Heart right ventricle (tissue), 16 donors: ENCODE measurements at regions not wholly inside any gene's neighbourhood (a gene's known extent, or its start where the extent isn't known, plus 50 kb on each side); places are given as distances from the start of the nearest gene placed in this dataset.
A peak's percentile ranks its signal among the peaks of the same experiment; 100 is the strongest.
"Not testable (repeated sequence)": the region's sequence is repeated elsewhere in the genome, so short reads cannot be mapped to it uniquely, and the experiment has no call there.

Experiments
- ATAC-seq, 8 donors: fragments of 200-7000 bp; cut with Tn5 transposase; one replicate each; pipeline ENCODE4 v1.9.1; 2020; ENCODE audit warnings: mild to moderate bottlenecking in 8 of 8, moderate library complexity in 8 of 8, moderate number of reproducible peaks in 1 of 8
- DNase-seq, 2 donors: peaks; one replicate each; pipeline ENCODE4 v3.0.0-alpha.2; 2020
- H3K27ac ChIP-seq, 10 donors: fragments of 200-600 bp; sonication (generic) in 2 of 10; one replicate each; pipeline versions ENCODE4 v1.5.0 to v1.8.0; 2020 to 2022; ENCODE audit warnings: mild to moderate bottlenecking in 3 of 10
- H3K27me3 ChIP-seq, 7 donors: fragments of 200-600 bp; one replicate each; pipeline ENCODE4 v1.8.0; 2021 to 2022; ENCODE audit warnings: mild to moderate bottlenecking in 2 of 7
- H3K36me3 ChIP-seq, 9 donors: fragments of 200-600 bp; sonication (generic) in 1 of 9; one replicate each; pipeline versions ENCODE4 v1.5.0 to v1.8.0; 2020 to 2022; ENCODE audit warnings: mild to moderate bottlenecking in 2 of 9
- H3K4me1 ChIP-seq, 9 donors: fragments of 200-600 bp; sonication (generic) in 1 of 9; one replicate each; pipeline versions ENCODE4 v1.5.0 to v1.8.0; 2020 to 2022; ENCODE audit warnings: mild to moderate bottlenecking in 4 of 9
- H3K4me3 ChIP-seq, 10 donors: fragments of 200-600 bp; sonication (generic) in 2 of 10; one replicate each; pipeline versions ENCODE4 v1.5.0 to v1.8.0; 2020 to 2022; ENCODE audit warnings: mild to moderate bottlenecking in 7 of 10, moderate library complexity in 2 of 10
- H3K9me3 ChIP-seq, 11 donors: fragments of 200-600 bp in 10 of 11; sonication (generic) in 2 of 11; one replicate each; pipeline versions ENCODE4 v1.5.0 to v1.8.0; 2013 to 2022; ENCODE audit warnings: mild to moderate bottlenecking in 2 of 11, control low read depth in 1 of 11, moderate library complexity in 1 of 11
- WGBS, 2 donors: extraction: QIAGEN DNeasy Blood & Tissue Kit; methylation state at CpG; one replicate each; pipeline ENCODE4 v1.1.7; 2013; ENCODE audit warnings: inconsistent platforms in 1 of 2; 5-methylcytosine and 5-hydroxymethylcytosine counted together
- intact Hi-C, 10 donors: fragments of 100-400 bp; cut with DNase I; formaldehyde crosslinking; loops; one replicate each; pipeline versions ENCODE4 v1.11.1 to v1.14.2; 2022
- TF ChIP-seq, protein P1 (sequence below), 9 donors: fragments of 200-600 bp; sonication (generic) in 2 of 9; IDR thresholded peaks; one replicate each; pipeline versions ENCODE4 v1.5.0 to v1.8.0; 2021 to 2022; ENCODE audit warnings: antibody characterized with exemption in 9 of 9, mild to moderate bottlenecking in 5 of 9, moderate library complexity in 1 of 9
- donor health status: Arrhythmogenic right ventricular cardiomyopathy.
- donor health status: ischemic (EF 13 %, LVEDD 7.1; RV severe dilation, severe dysfunction).
- donor health status: healthy with polysubstance abuse.
- donor health status: DM: no; HTN: yes; CAD: no.
- donor health status: DM: no; HTN: no; CAD: no.
- donor health status: ischemic (EF 25% LVEDD 6.9; RV normal size, moderate dysfunction).
- donor health status: ischemic (EF 25% LVEDD 5.7; RV mildly dilated, moderate dysfunction).
- donor health status: healthy.
- donor health status: DM: yes; HTN: yes; CAD: no.
- donor health status: Ischemic cardiomyopathy.
- donor health status: ischemic (EF 35%, LVEDD 5.7; RV mildly dilated, moderate dysfunction).
- donor health status: nonischemic (EF 11% LVEDD 7.7; RV severe dilation, severe dysfunction).
- donor health status: DM: yes; HTN: yes; CAD: no.
- donor health status: PGD.
- donor health status: ischemic (EF 29% LVEDD 5.4; RV normal size, mild dysfunction).
- donor health status: nonischemic (EF 23%, LVEDD 6.1; RV moderate dilation, normal function).

DNA sequence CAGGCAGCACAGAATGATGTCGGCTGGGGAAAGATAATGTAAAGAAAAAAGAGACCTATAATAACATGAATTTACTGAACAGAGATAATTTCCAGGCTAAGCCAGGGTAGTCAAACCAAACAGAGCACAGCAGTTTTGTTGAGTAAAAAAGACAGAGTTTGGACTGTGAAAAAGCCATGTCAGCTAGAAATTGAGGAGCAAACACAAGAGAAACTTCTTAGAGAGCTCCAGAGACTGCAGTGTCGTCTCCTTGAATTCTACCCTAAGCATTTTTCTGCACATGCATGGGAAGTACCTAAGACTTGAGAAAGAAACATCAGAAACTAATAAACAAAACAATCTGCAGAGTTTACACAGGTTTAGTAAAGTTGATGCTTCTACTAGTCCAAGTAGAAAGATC is 1098.8 kb upstream of the CDH8 start:
- DNase-seq, result no peak
- H3K4me3 ChIP-seq, result no peak overlapping the region
- WGBS, 2 donors, result 59 to 65% methylated on average over 2 of the region's 2 CpGs
- H3K27me3 ChIP-seq, result no peaks in the 10 kb centered on the region
- intact Hi-C loops, result no loop called here
- H3K4me1 ChIP-seq, result no peaks in the 10 kb centered on the region
- H3K9me3 ChIP-seq, result peaks cover 0 to 6% (median 0%) of the 10 kb centered on the region in 11 donors
- TF ChIP-seq, protein P1, sequence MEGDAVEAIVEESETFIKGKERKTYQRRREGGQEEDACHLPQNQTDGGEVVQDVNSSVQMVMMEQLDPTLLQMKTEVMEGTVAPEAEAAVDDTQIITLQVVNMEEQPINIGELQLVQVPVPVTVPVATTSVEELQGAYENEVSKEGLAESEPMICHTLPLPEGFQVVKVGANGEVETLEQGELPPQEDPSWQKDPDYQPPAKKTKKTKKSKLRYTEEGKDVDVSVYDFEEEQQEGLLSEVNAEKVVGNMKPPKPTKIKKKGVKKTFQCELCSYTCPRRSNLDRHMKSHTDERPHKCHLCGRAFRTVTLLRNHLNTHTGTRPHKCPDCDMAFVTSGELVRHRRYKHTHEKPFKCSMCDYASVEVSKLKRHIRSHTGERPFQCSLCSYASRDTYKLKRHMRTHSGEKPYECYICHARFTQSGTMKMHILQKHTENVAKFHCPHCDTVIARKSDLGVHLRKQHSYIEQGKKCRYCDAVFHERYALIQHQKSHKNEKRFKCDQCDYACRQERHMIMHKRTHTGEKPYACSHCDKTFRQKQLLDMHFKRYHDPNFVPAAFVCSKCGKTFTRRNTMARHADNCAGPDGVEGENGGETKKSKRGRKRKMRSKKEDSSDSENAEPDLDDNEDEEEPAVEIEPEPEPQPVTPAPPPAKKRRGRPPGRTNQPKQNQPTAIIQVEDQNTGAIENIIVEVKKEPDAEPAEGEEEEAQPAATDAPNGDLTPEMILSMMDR (IDR thresholded peaks at IDR 0.05), result no peak
- H3K27ac ChIP-seq, result no peak overlapping the region
- H3K36me3 ChIP-seq, result no peaks in the 10 kb centered on the region
- ATAC-seq, result no peak

DNA sequence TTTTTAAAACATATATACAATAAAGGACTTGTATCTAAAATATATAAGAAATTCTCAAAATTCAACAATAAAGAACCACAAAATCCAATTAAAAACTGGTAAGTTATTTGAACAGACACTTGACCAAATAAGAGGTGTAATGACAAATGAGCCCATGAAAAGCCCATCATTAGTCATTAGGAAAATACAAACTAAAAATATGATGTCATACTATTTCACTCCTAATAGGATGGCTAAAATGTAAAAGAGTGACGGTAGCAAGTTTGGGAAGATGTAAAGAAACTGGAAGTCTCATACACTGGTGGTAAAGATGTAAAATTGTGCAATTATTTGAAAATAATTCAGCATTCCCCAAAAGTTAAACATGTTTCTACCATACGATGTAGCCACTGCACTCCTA is 1095.3 kb upstream of the CDH8 start:
- H3K4me1 ChIP-seq, result no peaks in the 10 kb centered on the region
- no peak for ATAC-seq
- TF ChIP-seq, protein P1 (IDR thresholded peaks at IDR 0.05), result no peak
- intact Hi-C loops, result no loop called here
- H3K27me3 ChIP-seq, result no peaks in the 10 kb centered on the region
- no peak for DNase-seq
- peaks cover 0 to 28% (median 0%) of the 10 kb centered on the region in 11 donors for H3K9me3 ChIP-seq
- no peak overlapping the region for H3K27ac ChIP-seq
- 75 to 82% methylated on average over 2 of the region's 2 CpGs for WGBS, 2 donors
- no peak overlapping the region for H3K4me3 ChIP-seq
- no peaks in the 10 kb centered on the region for H3K36me3 ChIP-seq

DNA sequence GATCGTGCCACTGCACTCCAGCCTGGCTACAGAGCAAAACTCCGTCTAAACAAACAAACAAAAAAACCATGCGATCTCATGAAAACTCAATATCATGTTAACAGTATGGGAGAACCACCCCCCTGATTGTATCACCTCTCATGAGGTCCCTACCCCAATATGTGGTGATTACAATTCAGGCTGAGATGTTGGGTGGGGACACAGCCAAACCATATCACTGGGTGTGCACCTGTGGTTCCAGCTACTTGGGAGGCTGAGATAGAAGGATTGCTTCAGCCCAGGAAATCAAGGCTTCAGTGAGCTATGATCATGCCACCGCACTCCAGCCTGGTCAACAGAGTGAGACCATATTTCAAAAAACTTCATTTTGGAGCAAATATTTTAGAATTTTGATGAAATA is 1094.7 kb upstream of the CDH8 start:
- intact Hi-C loops, result no loop called here
- Histone ChIP-seq H3K4me1 (no peaks in the 10 kb centered on the region), H3K4me3 (no peak overlapping the region), H3K36me3 (no peaks in the 10 kb centered on the region), H3K27ac (no peak overlapping the region), H3K27me3 (no peaks in the 10 kb centered on the region), H3K9me3 (peaks cover 0 to 34% (median 0%) of the 10 kb centered on the region in 11 donors)
- ATAC-seq (no peak), DNase-seq (no peak)
- WGBS, 2 donors, result 85 to 96% methylated on average over 4 of the region's 4 CpGs
- TF ChIP-seq, protein P1 (IDR thresholded peaks at IDR 0.05), result no peak

DNA sequence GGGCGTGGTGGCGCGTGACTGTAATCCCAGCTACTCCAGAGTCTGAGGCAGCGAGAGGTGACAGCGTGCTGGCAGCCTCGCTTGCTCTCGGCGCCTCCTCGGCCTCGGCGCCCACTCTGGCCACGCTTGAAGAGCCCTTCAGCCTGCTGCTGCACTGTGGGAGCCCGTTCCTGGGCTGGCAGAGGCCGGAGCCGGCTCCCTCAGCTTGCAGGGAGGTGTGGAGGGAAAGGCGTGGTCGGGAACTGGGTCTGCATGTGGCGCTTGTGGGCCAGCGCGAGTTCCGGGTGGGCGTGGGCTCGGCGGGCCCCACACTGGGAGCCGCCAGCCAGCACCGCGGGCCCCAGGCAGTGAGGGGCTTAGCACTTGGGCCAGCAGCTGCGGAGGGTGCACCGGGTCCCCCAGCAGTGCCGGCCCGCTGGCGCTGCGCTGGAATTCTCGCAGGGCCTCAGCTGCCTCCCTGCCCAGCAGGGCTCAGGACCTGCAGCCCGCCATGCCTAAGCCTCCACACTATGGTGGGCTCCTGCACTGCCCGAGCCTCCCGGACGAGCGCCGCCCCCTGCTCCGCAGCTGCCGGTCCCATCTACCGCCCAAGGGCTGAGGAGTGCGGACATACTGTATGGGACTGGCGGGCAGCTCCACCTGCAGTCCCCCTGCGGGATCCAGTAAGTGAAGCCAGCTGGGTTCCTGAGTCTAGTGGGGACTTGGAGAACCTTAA is 1093.3 kb upstream of the CDH8 start:
- intact Hi-C loops, result no loop called here
- DNase-seq (no peak), ATAC-seq (peak in 1 of 8 donors; percentile 57)
- no peaks in the 10 kb centered on the region for H3K4me1 ChIP-seq
- TF ChIP-seq, protein P1 (IDR thresholded peaks at IDR 0.05), result no peak
- no peaks in the 10 kb centered on the region for H3K27me3 ChIP-seq
- no peak overlapping the region for H3K27ac ChIP-seq
- H3K9me3 ChIP-seq, result peaks cover 0 to 31% (median 0%) of the 10 kb centered on the region in 11 donors
- no peak overlapping the region for H3K4me3 ChIP-seq
- H3K36me3 ChIP-seq, result no peaks in the 10 kb centered on the region
- 94 to 95% methylated on average over 46 of the region's 46 CpGs for WGBS, 2 donors

DNA sequence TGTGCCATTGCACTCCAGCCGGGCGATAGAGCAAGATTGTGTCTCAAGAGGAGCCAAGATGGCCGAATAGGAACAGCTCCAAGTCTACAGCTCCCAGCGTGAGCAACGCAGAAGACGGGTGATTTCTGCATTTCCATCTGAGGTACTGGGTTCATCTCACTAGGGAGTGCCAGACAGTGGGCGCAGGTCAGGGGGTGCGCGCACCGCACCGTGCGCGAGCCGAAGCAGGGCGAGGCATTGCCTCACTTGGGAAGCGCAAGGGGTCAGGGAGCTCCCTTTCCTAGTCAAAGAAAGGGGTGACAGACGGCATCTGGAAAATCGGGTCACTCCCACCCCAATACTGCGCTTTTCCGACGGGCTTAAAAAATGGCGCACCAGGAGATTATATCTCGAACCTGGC is 1083.7 kb upstream of the CDH8 start:
- H3K4me1 ChIP-seq, DNase-seq, ATAC-seq, H3K4me3 ChIP-seq, H3K36me3 ChIP-seq, H3K27me3 ChIP-seq, H3K27ac ChIP-seq, intact Hi-C loops: not testable (repeated sequence)
- 90 to 95% methylated on average over 23 of the region's 23 CpGs for WGBS, 2 donors
- H3K9me3 ChIP-seq, result peaks cover 0 to 27% (median 0%) of the 10 kb centered on the region in 11 donors
